Effector memory CD8-positive, alpha-beta T cell (primary cell): ENCODE measurements at regions not wholly inside any gene's neighbourhood (a gene's known extent, or its start where the extent isn't known, plus 50 kb on each side); places are given as distances from the start of the nearest gene placed in this dataset.

Source experiments
- ATAC-seq: fragments of 150-1000 bp; cut with Tn5 transposase; replicated peaks from 2 replicates; pipeline ENCODE4 v1.10.0; 2021; ENCODE audit warnings: mild to moderate bottlenecking, moderate library complexity
- DNase-seq, 3 experiments: peaks; one replicate each; pipeline ENCODE4 v3.0.0; 2021
- H3K27ac Mint-ChIP-seq, 2 donors: one replicate each; pipeline ENCODE4 v1.8.0; 2022; ENCODE audit warnings: mild to moderate bottlenecking in 2 of 2, mixed read lengths in 2 of 2, moderate library complexity in 2 of 2
- H3K27me3 Mint-ChIP-seq, 2 donors: one replicate each; pipeline ENCODE4 v1.8.0; 2022; ENCODE audit warnings: mixed read lengths in 2 of 2
- H3K36me3 Mint-ChIP-seq: one replicate; pipeline ENCODE4 v1.8.0; 2022; ENCODE audit warnings: mild to moderate bottlenecking, moderate library complexity, mixed read lengths; ENCODE audit not compliant: insufficient read depth
- H3K4me1 Mint-ChIP-seq, 2 donors: one replicate each; pipeline ENCODE4 v1.8.0; 2022; ENCODE audit warnings: low read depth in 2 of 2, mixed read lengths in 2 of 2
- H3K4me3 Mint-ChIP-seq, 2 donors: one replicate each; pipeline ENCODE4 v1.8.0; 2022; ENCODE audit warnings: mild to moderate bottlenecking in 2 of 2, mixed read lengths in 2 of 2, moderate library complexity in 2 of 2
- H3K9me3 Mint-ChIP-seq, 2 donors: one replicate each; pipeline ENCODE4 v1.8.0; 2022; ENCODE audit warnings: mixed read lengths in 2 of 2

DNA sequence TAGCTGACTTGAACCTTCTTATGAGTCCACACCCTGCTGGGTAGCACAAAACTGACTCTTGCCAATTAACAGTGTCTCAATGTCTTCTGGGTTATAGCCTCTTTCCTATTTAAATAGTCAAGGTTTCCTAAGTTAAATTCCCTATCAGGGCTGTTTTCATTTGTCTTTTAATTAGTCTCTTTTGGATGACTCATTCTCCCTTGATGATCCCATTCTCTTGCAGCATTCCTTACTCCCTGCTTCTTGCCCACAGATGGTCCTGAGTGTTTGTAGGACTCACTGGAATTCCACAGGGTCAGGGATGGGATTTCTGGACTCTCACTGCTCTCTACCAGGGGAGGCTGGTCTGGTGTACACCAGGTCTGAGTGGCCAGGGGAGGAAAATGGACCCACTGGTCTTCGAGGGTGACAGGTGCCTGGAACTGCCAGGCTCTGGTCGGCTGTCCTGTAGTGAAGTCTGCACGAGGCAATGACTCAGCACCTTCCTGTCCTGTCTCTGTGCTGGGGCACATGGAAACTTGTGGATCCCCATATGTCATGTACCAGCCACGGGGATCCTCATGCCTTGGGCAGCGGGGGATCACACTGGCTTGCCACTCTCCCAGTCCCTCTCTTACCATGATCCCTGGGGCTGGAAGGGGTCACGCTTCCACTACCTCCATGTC lies 236.5 kb upstream of the PELI2 start:
- H3K9me3 Mint-ChIP-seq, result no peaks in the 10 kb centered on the region
- ATAC-seq (no peak), DNase-seq (no peak)
- H3K4me3 Mint-ChIP-seq, result no peak overlapping the region
- peaks cover 27 to 38% of the 10 kb centered on the region in 2 donors for H3K27me3 Mint-ChIP-seq
- no peak overlapping the region for H3K27ac Mint-ChIP-seq
- H3K36me3 Mint-ChIP-seq, result peaks cover 3% of the 10 kb centered on the region
- H3K4me1 Mint-ChIP-seq, result no peaks in the 10 kb centered on the region

DNA sequence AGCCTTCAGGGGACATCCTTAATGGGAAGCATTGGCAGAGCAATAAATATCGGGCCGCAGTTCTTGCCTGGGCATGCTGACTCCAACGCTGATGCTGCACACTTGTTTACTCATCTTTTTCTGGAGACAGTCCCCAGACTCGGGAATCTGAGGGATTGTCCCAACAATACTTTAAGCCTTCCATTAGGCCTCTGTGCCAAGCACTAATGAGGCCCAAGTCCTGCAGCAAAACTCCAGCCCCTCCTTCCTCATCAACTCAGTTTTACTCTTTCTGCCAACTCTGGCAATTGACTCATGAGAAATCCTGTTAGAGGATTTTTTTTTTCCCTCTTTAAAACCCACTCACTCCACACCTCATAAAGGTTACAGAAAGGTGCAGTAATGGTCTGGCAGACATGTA lies 233.4 kb upstream of the PELI2 start:
- H3K27ac Mint-ChIP-seq, result no peak overlapping the region
- H3K9me3 Mint-ChIP-seq, result no peaks in the 10 kb centered on the region
- peaks cover 26 to 34% of the 10 kb centered on the region in 2 donors for H3K27me3 Mint-ChIP-seq
- ATAC-seq (no peak), DNase-seq (no peak)
- no peaks in the 10 kb centered on the region for H3K4me1 Mint-ChIP-seq
- no peak overlapping the region for H3K4me3 Mint-ChIP-seq
- H3K36me3 Mint-ChIP-seq, result peaks cover 3% of the 10 kb centered on the region

DNA sequence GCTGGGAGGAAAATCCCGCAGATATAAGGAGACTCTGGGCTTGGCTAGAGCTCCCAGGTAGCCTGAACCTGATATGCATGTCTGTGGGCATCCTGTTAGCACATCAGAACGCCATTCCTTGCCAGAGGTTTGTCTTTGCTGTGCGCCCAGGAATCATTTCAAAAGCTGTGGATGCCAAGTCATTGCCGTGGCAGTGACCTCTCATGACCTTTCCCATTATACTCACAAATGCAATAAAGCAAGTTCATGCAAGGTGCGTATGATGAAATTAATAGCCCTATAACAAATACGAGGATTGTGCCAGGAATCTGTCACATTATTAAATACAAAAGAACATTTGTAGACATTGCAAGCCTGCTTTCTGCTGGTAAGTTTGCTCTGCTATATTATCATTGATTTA lies 229.1 kb upstream of the PELI2 start:
- peaks cover 3% of the 10 kb centered on the region for H3K36me3 Mint-ChIP-seq

DNA sequence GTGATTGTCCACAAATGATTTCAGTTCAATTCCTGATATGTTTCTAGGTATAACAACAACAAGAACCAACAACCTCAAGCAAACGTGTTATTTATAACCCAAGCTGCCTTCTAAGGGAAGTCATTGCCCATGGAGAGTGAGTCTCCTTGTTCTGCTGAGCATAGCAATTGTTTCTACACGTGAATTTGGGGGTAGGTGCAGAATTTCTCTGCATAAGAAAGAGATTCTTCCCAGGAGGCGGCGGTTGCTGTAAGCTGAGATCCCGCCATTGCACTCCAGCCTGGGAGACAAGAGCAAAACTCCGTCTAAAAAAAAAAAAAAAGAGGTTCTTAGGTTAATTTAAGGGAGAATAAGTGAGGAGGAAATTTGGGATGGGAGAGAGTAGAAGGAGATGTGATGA lies 226.5 kb upstream of the PELI2 start:
- no peaks in the 10 kb centered on the region for H3K36me3 Mint-ChIP-seq
- H3K4me1 Mint-ChIP-seq, result no peaks in the 10 kb centered on the region
- H3K27me3 Mint-ChIP-seq, result peaks cover 16 to 31% of the 10 kb centered on the region in 2 donors
- no peaks in the 10 kb centered on the region for H3K9me3 Mint-ChIP-seq
- H3K27ac Mint-ChIP-seq, result no peak overlapping the region
- ATAC-seq, result no peak
- no peak for DNase-seq
- H3K4me3 Mint-ChIP-seq, result no peak overlapping the region

More for the DNA sequence above, 229.1 kb upstream of the PELI2 start:
- Mint-ChIP-seq H3K4me1 (no peaks in the 10 kb centered on the region), H3K9me3 (no peaks in the 10 kb centered on the region), H3K4me3 (no peak overlapping the region), H3K27me3 (peaks cover 24 to 50% of the 10 kb centered on the region in 2 donors), H3K27ac (no peak overlapping the region)
- DNase-seq (no peak), ATAC-seq (no peak)

DNA sequence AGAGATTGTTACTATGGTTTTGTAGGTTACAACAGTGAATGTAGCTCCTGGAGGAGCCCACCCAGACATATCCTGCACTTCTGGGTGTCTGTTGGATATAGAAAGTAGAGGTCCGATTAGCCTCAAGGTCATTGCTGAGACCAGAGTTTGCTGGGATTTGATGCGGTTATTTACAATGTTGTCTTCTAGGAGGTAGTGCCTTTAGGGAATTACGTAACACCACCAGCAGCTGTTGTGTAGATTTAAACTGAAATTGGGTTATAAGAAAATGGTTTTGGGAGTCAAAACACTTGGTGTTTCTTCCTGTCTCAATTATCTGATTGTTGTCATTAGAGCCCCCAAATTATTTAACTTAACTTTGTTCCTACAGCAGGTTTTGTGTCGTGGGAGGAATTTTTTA lies 225.3 kb upstream of the PELI2 start:
- DNase-seq (no peak), ATAC-seq (no peak)
- H3K9me3 Mint-ChIP-seq, result no peaks in the 10 kb centered on the region
- H3K36me3 Mint-ChIP-seq, result no peaks in the 10 kb centered on the region
- no peaks in the 10 kb centered on the region for H3K4me1 Mint-ChIP-seq
- no peak overlapping the region for H3K27ac Mint-ChIP-seq
- H3K4me3 Mint-ChIP-seq, result no peak overlapping the region
- peaks cover 10 to 22% of the 10 kb centered on the region in 2 donors for H3K27me3 Mint-ChIP-seq

DNA sequence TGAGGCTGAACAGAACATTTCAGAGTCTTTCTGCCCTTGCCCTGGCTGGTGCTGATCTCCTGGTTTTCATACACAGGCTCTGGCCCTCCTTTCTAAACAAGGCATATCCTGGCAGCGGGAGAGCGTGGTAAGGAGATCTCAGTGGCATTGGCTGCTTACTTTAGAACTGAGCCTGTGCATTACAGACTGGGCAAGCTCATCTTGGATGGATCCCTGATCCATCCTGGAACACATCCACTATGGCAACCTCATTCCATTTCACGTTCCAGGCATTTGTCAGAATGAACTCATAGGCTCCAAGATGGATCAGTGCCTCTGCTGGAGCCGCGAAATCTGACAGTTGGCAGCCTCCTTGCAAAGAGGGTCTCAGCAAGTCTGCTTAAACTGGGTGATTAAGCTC lies 224.5 kb upstream of the PELI2 start:
- Mint-ChIP-seq H3K36me3 (no peaks in the 10 kb centered on the region), H3K9me3 (no peaks in the 10 kb centered on the region)
- no peak for ATAC-seq

DNA sequence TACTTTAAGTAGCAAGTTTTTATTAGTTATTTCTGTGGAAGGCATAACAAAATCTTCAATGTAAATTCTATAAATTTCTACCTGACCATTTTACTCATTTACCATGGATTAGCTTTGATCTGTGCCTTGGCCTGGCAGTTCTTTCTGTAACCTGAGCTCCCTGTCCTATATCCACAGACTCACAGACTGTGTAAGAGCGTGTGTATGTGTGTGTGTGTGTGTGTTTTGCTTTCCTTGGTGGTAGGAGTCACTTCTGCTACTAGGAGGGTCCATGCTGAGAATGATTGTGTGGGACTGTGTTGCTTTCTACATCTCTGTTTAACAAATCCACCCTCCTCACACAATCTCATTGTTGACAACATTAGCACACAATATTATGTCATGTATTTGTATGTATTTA lies 221.2 kb upstream of the PELI2 start:
- Mint-ChIP-seq H3K27me3 (peaks cover 0 to 6% of the 10 kb centered on the region in 2 donors), H3K4me3 (no peak overlapping the region), H3K4me1 (no peaks in the 10 kb centered on the region), H3K27ac (no peak overlapping the region), H3K9me3 (no peaks in the 10 kb centered on the region), H3K36me3 (no peaks in the 10 kb centered on the region)
- ATAC-seq, result no peak
- DNase-seq, result no peak

More for the DNA sequence above, 224.5 kb upstream of the PELI2 start:
- H3K27me3 Mint-ChIP-seq, result peaks cover 10 to 21% of the 10 kb centered on the region in 2 donors
- H3K4me1 Mint-ChIP-seq, result no peaks in the 10 kb centered on the region
- no peak overlapping the region for H3K27ac Mint-ChIP-seq
- no peak overlapping the region for H3K4me3 Mint-ChIP-seq
- no peak for DNase-seq

DNA sequence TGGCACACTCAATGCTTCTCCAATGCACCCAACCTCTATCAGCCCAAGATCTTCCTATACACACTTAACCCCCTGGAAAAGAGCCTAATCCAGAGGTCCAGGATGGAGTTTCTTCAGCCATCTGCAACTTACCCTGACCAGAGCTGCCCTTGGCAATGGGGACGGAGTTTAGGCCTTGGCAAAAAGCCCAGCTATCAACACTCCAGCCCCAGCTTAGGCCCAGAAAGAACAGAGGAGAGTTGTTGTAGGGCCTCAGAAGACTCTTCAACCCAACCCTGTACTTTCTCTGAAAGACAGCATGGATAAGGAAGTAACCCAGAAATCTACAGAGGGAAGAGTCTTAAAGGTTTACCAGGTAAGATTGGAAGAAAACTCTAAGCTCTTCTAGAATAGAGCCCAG lies 219.3 kb upstream of the PELI2 start:
- H3K4me1 Mint-ChIP-seq, result no peaks in the 10 kb centered on the region
- no peak overlapping the region for H3K27ac Mint-ChIP-seq
- no peaks in the 10 kb centered on the region for H3K9me3 Mint-ChIP-seq
- H3K27me3 Mint-ChIP-seq, result no peaks in the 10 kb centered on the region
- no peaks in the 10 kb centered on the region for H3K36me3 Mint-ChIP-seq
- no peak for DNase-seq
- H3K4me3 Mint-ChIP-seq, result no peak overlapping the region
- no peak for ATAC-seq

DNA sequence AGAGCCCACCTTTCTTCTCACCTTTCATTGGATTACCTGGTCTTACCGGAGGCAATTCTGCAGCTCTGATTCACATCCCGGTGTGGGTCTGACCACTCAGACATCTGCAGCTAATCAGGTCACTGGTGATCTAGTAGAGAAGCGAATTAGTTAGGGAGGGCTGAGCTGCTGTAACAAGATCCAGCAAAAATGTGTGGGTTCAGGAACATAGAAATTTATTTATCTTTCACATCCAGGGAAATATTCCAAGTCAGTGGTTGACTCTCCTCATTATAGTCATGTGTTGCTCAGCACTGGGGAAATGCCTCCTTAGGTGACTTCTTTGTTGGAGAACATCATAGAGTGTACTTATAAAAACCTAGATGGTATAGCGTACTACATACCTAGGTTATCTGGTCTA lies 218.7 kb upstream of the PELI2 start:
- no peak for DNase-seq
- Mint-ChIP-seq H3K9me3 (no peaks in the 10 kb centered on the region), H3K27me3 (no peaks in the 10 kb centered on the region), H3K4me1 (no peaks in the 10 kb centered on the region), H3K27ac (no peak overlapping the region), H3K4me3 (no peak overlapping the region), H3K36me3 (no peaks in the 10 kb centered on the region)
- ATAC-seq, result no peak

DNA sequence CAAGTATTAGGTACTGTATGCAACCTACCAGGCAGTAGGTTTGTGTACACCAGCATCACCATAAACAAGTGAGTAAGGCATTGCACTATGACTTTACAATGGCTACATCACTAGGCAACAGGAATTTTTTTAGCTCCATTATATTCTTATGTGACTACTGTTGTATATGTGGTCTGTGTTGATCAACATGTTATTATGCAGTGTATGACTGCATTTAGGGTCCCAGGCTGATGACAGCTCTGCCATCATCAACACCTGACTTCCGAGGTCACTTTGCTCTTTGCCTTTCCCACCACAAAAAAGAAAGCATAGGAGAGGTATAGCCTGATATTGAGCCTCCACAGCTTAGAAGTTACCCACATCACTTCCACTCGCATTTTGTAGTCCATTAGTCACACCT lies 217.5 kb upstream of the PELI2 start:
- Mint-ChIP-seq H3K27me3 (no peaks in the 10 kb centered on the region), H3K9me3 (no peaks in the 10 kb centered on the region), H3K36me3 (no peaks in the 10 kb centered on the region), H3K27ac (no peak overlapping the region), H3K4me3 (no peak overlapping the region), H3K4me1 (no peaks in the 10 kb centered on the region)
- DNase-seq (no peak), ATAC-seq (no peak)

DNA sequence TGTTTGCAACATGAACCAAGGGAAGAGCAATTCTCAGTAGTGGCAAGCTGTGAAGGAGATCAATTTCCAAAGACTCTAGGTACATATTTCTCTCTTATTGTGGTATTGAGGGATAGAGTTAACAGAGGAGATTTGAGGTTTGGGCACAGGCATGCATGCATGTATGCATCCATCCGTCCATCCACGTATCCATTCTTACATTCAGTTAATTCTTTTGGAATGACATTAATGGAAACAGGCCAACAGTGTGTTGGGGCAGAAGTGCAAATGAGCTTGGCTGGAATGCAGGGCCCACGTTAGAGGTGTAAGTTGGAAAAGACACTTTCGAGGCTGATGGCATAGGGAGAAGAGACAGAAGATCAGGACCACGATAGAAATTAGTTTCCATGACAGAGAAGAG lies 216.9 kb upstream of the PELI2 start:
- H3K36me3 Mint-ChIP-seq, result no peaks in the 10 kb centered on the region
- no peak for DNase-seq
- H3K4me1 Mint-ChIP-seq, result no peaks in the 10 kb centered on the region
- no peak for ATAC-seq
- H3K27ac Mint-ChIP-seq, result no peak overlapping the region
- H3K9me3 Mint-ChIP-seq, result no peaks in the 10 kb centered on the region
- no peak overlapping the region for H3K4me3 Mint-ChIP-seq
- H3K27me3 Mint-ChIP-seq, result no peaks in the 10 kb centered on the region

DNA sequence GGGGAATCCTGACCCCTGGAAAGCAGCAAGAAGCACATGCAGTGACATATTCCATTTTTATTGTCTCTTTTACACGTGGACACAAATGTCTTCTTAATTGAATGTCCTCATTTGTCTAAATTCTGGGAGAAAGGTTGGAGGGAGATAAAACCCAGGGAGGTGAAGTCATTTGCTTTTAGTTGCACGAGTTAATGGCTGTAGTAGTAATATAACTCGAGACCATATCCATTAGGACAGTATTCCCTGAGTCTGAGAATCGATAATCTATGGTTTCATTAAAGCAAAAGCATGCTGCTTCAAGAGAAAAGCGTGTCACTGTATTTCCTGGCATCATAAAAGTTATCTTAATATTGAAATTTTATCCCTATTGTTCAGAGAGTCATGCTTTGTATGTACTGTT lies 216.0 kb upstream of the PELI2 start:
- no peak overlapping the region for H3K27ac Mint-ChIP-seq
- H3K36me3 Mint-ChIP-seq, result no peaks in the 10 kb centered on the region
- H3K27me3 Mint-ChIP-seq, result no peaks in the 10 kb centered on the region
- no peak overlapping the region for H3K4me3 Mint-ChIP-seq
- DNase-seq (no peak), ATAC-seq (no peak)
- H3K4me1 Mint-ChIP-seq, result no peaks in the 10 kb centered on the region
- no peaks in the 10 kb centered on the region for H3K9me3 Mint-ChIP-seq

DNA sequence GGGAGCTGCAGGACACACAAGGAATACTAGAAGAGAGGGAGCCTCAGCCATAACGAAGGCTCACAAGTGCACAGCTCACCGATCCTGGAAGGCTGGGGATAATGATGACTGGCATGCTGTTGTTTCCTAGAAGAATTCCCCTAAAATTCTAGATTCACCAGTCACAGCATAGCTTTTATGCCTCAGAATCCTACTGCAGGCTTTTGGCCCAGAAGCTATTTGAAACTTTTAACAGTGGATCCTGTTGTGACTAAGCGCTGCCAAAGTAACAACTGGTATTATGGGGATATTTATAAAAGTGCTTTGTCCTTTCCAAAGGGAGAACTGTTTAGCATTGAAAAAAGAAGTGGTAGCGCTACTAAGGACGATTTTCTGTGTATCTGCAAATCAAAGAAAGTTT lies 214.1 kb upstream of the PELI2 start:
- no peaks in the 10 kb centered on the region for H3K4me1 Mint-ChIP-seq
- no peak for ATAC-seq
- no peaks in the 10 kb centered on the region for H3K9me3 Mint-ChIP-seq
- no peak for DNase-seq
- no peaks in the 10 kb centered on the region for H3K36me3 Mint-ChIP-seq
- no peaks in the 10 kb centered on the region for H3K27me3 Mint-ChIP-seq
- H3K4me3 Mint-ChIP-seq, result no peak overlapping the region
- no peak overlapping the region for H3K27ac Mint-ChIP-seq

DNA sequence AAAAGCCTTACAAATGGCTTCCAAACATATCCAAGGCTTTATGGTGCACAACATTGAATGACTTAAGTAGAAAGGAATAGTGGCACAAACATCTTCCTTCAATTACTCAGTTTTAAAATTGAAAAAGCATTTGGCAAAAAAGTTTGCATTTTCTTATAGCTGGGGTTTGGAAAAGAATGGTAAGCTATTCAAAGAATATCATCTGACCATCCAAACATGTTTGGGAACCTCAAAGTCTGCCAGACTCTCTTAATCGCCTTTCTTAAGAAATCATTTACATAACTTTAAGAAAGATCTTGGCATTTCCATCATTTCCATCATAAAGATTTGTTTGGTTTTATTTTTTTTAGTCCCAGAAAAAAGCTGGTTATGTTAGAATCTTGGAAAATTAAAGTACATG lies 210.1 kb upstream of the PELI2 start:
- ATAC-seq (no peak), DNase-seq (no peak)
- peaks cover 6 to 13% of the 10 kb centered on the region in 2 donors for H3K27me3 Mint-ChIP-seq
- no peak overlapping the region for H3K27ac Mint-ChIP-seq
- no peaks in the 10 kb centered on the region for H3K36me3 Mint-ChIP-seq
- no peak overlapping the region for H3K4me3 Mint-ChIP-seq
- H3K4me1 Mint-ChIP-seq, result no peaks in the 10 kb centered on the region
- H3K9me3 Mint-ChIP-seq, result no peaks in the 10 kb centered on the region

DNA sequence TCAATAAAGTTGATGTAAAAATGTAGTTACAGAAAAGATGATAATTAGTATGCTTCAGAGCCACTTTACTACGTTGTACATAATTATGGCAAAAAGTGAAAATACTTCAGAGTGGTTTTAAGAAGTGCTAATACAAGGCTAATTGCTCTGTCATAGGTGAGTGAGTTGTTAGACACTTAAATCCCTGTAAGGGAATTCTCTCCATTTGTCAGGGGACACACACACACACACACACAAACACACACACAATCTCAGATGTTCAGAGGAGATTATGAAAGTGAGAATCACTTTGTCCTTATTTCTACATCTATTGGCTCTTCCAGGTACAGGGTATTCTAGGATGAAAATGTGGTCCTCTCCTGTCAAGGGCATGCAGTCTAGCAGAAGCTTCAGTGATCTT lies 208.3 kb upstream of the PELI2 start:
- DNase-seq, result no peak
- Mint-ChIP-seq H3K4me3 (no peak overlapping the region), H3K27ac (no peak overlapping the region), H3K4me1 (no peaks in the 10 kb centered on the region), H3K9me3 (no peaks in the 10 kb centered on the region), H3K27me3 (peaks cover 14 to 23% of the 10 kb centered on the region in 2 donors), H3K36me3 (no peaks in the 10 kb centered on the region)
- no peak for ATAC-seq
